WTC11 (cell line): ENCODE measurements at regions not wholly inside any gene's neighbourhood (a gene's known extent, or its start where the extent isn't known, plus 50 kb on each side); places are given as distances from the start of the nearest gene placed in this dataset.

Experiments
- ATAC-seq: fragments of 200-7000 bp; cut with Tn5 transposase; 2 replicates; pipeline ENCODE4 v1.10.0; 2021; ENCODE audit warnings: mild to moderate bottlenecking, moderate library complexity
- CTCF ChIA-PET: fragments of 300-600 bp; sonication (Branson Sonifier 250); formaldehyde crosslinking; loops from one replicate; lab custom pipeline; 2021; ENCODE audit warnings: antibody characterized with exemption; lab: Charles Lee
- POLR2A ChIA-PET: fragments of 350-600 bp; sonication (Branson Sonifier 250); formaldehyde crosslinking; loops from one replicate; lab custom pipeline; 2021; ENCODE audit warnings: antibody characterized with exemption; lab: Charles Lee
- DNase-seq: peaks from one replicate; pipeline ENCODE4 v3.0.0; 2021; ENCODE audit warnings: low spot score
- H3K27ac Mint-ChIP-seq: 2 replicates; pipeline ENCODE4 v1.8.0; 2021; ENCODE audit warnings: mixed read lengths
- H3K27me3 Mint-ChIP-seq: 2 replicates; pipeline ENCODE4 v1.8.0; 2021; ENCODE audit warnings: low read depth, mild to moderate bottlenecking, moderate library complexity, mixed read lengths
- H3K36me3 Mint-ChIP-seq: 2 replicates; pipeline ENCODE4 v1.8.0; 2021; ENCODE audit warnings: mixed read lengths
- H3K4me1 Mint-ChIP-seq: 2 replicates; pipeline ENCODE4 v1.8.0; 2022; ENCODE audit warnings: mixed read lengths
- H3K4me3 Mint-ChIP-seq: 2 replicates; pipeline ENCODE4 v1.8.0; 2021; ENCODE audit warnings: mild to moderate bottlenecking, moderate library complexity, mixed read lengths
- H3K9me3 Mint-ChIP-seq: 2 replicates; pipeline ENCODE4 v1.8.0; 2021; ENCODE audit warnings: mixed read lengths
- ATF2 ChIP-seq: sonication (generic); formaldehyde crosslinking; IDR thresholded peaks from 2 replicates; pipeline ENCODE4 v1.8.1; 2022; ENCODE audit warnings: low read depth, missing genetic modification reagents, borderline replicate concordance
- CDX4 ChIP-seq: fragments of 250-450 bp; sonication (Bioruptor Pico); IDR thresholded peaks from 2 replicates; pipeline ENCODE4 v1.9.0; 2021; ENCODE audit warnings: moderate library complexity, mild to moderate bottlenecking, inconsistent platforms, borderline replicate concordance
- E2F4 ChIP-seq: sonication (generic); formaldehyde crosslinking; IDR thresholded peaks from 2 replicates; pipeline ENCODE4 v1.8.1; 2022; ENCODE audit warnings: low read depth, mild to moderate bottlenecking, moderate library complexity, missing genetic modification reagents, borderline replicate concordance
- ERG ChIP-seq: fragments of 250-450 bp; sonication (Bioruptor Pico); IDR thresholded peaks from 2 replicates; pipeline ENCODE4 v1.8.0; 2021; ENCODE audit warnings: mild to moderate bottlenecking
- HMGA2 ChIP-seq: fragments of 250-450 bp; sonication (Bioruptor Pico); IDR thresholded peaks from 2 replicates; pipeline ENCODE4 v1.4.0; 2021; ENCODE audit warnings: mild to moderate bottlenecking, moderate library complexity
- IRF2 ChIP-seq: sonication (generic); formaldehyde crosslinking; IDR thresholded peaks from 2 replicates; pipeline ENCODE4 v1.8.0; 2022; ENCODE audit warnings: low read depth, missing genetic modification reagents, borderline replicate concordance
- NR3C1 ChIP-seq: sonication (generic); formaldehyde crosslinking; conservative IDR thresholded peaks from 2 replicates; pipeline ENCODE4 v1.8.1; 2023; ENCODE audit warnings: low read depth, mild to moderate bottlenecking, missing genetic modification reagents
- RELA ChIP-seq: sonication (generic); formaldehyde crosslinking; IDR thresholded peaks from 2 replicates; pipeline ENCODE4 v1.8.1; 2022; ENCODE audit warnings: missing genetic modification reagents, mild to moderate bottlenecking, borderline replicate concordance
- SOX15 ChIP-seq: fragments of 250-450 bp; sonication (Bioruptor Pico); IDR thresholded peaks from 2 replicates; pipeline ENCODE4 v1.9.0; 2021; ENCODE audit warnings: mild to moderate bottlenecking
- SP1 ChIP-seq: sonication (generic); formaldehyde crosslinking; conservative IDR thresholded peaks from 2 replicates; pipeline ENCODE4 v1.8.1; 2022; ENCODE audit warnings: missing genetic modification reagents
- TEAD4 ChIP-seq: sonication (generic); formaldehyde crosslinking; IDR thresholded peaks from 2 replicates; pipeline ENCODE4 v1.8.0; 2022; ENCODE audit warnings: mild to moderate bottlenecking, missing genetic modification reagents
- ZNF121 ChIP-seq: sonication (generic); formaldehyde crosslinking; IDR thresholded peaks from 2 replicates; pipeline ENCODE4 v1.8.0; 2023; ENCODE audit warnings: missing genetic modification reagents
- ZNF219 ChIP-seq: sonication (generic); formaldehyde crosslinking; IDR thresholded peaks from 2 replicates; pipeline ENCODE4 v1.8.0; 2023; ENCODE audit warnings: missing genetic modification reagents, mild to moderate bottlenecking, borderline replicate concordance
- ZNF512 ChIP-seq: sonication (generic); formaldehyde crosslinking; IDR thresholded peaks from 2 replicates; pipeline ENCODE4 v1.8.1; 2022; ENCODE audit warnings: missing genetic modification reagents, borderline replicate concordance
- TF ChIP-seq, protein P1 (sequence below): fragments of 250-450 bp; sonication (Bioruptor Pico); IDR thresholded peaks from 2 replicates; pipeline ENCODE4 v1.9.0; 2021; ENCODE audit warnings: mild to moderate bottlenecking
- TF ChIP-seq, protein P2 (sequence below): sonication (generic); formaldehyde crosslinking; IDR thresholded peaks from 2 replicates; pipeline ENCODE4 v1.8.1; 2023; ENCODE audit warnings: mild to moderate bottlenecking, missing genetic modification reagents, moderate library complexity

DNA sequence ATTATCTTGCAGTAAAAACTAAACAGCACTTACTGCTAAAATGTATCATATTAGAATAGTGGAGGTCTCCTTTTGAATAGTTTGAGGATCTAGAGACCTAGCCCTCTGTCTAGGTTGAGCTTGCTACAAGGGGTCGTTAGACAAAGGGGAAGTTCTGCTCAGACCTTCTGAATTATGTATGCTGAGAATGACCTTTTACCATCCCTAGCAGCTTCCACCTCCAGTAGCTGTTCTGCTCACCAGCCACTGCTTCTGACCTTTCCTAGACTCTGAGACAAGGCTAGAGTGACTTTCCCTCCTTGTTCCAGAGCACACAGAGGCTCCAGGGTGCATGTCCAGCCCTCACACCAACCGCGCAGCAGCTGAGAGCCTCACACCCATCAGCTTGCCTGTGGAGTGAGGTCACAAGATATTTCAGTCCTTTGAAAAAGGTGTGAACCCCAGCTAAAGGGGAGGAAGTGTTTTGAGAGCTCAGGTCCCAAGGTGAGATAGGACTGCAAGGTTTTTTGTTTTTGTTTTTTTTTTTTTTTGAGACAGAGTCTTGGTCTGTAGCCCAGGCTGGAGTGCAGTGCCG, 289.3 kb upstream of the TNP1 start:
- POLR2A ChIA-PET = interaction anchor here (0.6 kb wide), 1 partner anchor 374 kb away, joined by 3 read pairs; no protein-coding TSS in a partner anchor

More for the DNA sequence above, 289.3 kb upstream of the TNP1 start:
- CTCF ChIA-PET = interaction anchor here (0.6 to 2.9 kb wide), 2 partner anchors 17 to 466 kb away, joined by 4 to 13 read pairs; no protein-coding TSS in a partner anchor
- Mint-ChIP-seq H3K27ac (no peak overlapping the region), H3K4me1 (no peaks in the 10 kb centered on the region), H3K4me3 (no peak overlapping the region), H3K36me3 (no peaks in the 10 kb centered on the region), H3K27me3 (no peaks in the 10 kb centered on the region; the same call in 1 of the 2 replicates), H3K9me3 (no peaks in the 10 kb centered on the region)
- TF ChIP-seq ZNF121 (CRISPR knock-in tag) (no peak), ATF2 (CRISPR knock-in tag) (no peak), SOX15 (CRISPR knock-in tag) (no peak), ZNF219 (CRISPR knock-in tag) (no peak), CDX4 (CRISPR knock-in tag) (no peak), HMGA2 (CRISPR knock-in tag) (no peak), TEAD4 (CRISPR knock-in tag) (no peak), E2F4 (CRISPR knock-in tag) (no peak), NR3C1 (CRISPR knock-in tag) (no peak), IRF2 (CRISPR knock-in tag) (no peak), ERG (no peak), RELA (CRISPR knock-in tag) (no peak), SP1 (CRISPR knock-in tag) (no peak), ZNF512 (CRISPR knock-in tag) (no peak)
- TF ChIP-seq, protein P1, sequence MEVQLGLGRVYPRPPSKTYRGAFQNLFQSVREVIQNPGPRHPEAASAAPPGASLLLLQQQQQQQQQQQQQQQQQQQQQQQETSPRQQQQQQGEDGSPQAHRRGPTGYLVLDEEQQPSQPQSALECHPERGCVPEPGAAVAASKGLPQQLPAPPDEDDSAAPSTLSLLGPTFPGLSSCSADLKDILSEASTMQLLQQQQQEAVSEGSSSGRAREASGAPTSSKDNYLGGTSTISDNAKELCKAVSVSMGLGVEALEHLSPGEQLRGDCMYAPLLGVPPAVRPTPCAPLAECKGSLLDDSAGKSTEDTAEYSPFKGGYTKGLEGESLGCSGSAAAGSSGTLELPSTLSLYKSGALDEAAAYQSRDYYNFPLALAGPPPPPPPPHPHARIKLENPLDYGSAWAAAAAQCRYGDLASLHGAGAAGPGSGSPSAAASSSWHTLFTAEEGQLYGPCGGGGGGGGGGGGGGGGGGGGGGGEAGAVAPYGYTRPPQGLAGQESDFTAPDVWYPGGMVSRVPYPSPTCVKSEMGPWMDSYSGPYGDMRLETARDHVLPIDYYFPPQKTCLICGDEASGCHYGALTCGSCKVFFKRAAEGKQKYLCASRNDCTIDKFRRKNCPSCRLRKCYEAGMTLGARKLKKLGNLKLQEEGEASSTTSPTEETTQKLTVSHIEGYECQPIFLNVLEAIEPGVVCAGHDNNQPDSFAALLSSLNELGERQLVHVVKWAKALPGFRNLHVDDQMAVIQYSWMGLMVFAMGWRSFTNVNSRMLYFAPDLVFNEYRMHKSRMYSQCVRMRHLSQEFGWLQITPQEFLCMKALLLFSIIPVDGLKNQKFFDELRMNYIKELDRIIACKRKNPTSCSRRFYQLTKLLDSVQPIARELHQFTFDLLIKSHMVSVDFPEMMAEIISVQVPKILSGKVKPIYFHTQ (CRISPR knock-in tag) = no peak
- TF ChIP-seq, protein P2, sequence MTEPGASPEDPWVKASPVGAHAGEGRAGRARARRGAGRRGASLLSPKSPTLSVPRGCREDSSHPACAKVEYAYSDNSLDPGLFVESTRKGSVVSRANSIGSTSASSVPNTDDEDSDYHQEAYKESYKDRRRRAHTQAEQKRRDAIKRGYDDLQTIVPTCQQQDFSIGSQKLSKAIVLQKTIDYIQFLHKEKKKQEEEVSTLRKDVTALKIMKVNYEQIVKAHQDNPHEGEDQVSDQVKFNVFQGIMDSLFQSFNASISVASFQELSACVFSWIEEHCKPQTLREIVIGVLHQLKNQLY (CRISPR knock-in tag) = no peak
- ATAC-seq = no peak
- DNase-seq = no peak
